SK-N-MC (cell line): ENCODE measurements at regions not wholly inside any gene's neighbourhood (a gene's known extent, or its start where the extent isn't known, plus 50 kb on each side); places are given as distances from the start of the nearest gene placed in this dataset.

ENCODE experiments used
- FOXP2 ChIP-seq: optimal IDR thresholded peaks from 2 replicates; pipeline ENCODE3; 2011; ENCODE audit warnings: mild to moderate bottlenecking, moderate library complexity; ENCODE audit not compliant: insufficient read depth; ENCODE audit errors: extremely low read length, control extremely low read depth
- POLR2AphosphoS5 ChIP-seq: IDR thresholded peaks from 2 replicates; pipeline ENCODE4 v1.6.1; 2012; ENCODE audit warnings: mild to moderate bottlenecking, low read depth, low read length, borderline replicate concordance

DNA sequence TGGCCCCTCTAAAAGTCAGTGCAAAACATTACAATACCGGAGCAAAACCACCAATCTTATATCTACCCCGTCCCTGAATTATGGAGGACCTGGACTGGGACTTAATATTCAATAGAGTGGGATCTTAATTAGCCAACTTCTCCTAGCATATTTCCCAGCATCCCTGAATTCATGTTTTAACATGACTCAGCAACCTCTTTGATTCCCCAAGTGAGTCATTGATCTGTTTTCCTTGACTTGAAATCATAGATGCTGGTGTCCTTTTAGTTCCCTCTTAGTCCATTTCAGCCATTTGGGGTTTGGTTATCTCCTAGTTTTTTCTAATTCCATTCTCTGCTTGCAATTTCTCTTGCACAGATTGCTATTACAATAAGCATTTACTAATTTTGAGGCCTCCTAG is 677.7 kb upstream of the CELF4 start:
- no peak for TF ChIP-seq FOXP2
- TF ChIP-seq POLR2AphosphoS5 = no peak
